LNCAP (cell line): ENCODE measurements at regions not wholly inside any gene's neighbourhood (a gene's known extent, or its start where the extent isn't known, plus 50 kb on each side); places are given as distances from the start of the nearest gene placed in this dataset.

Experiments
- TF ChIP-seq, protein P1 (sequence below): fragments of 450-650 bp; IDR thresholded peaks from 2 replicates; pipeline ENCODE4 v1.5.1; 2017; ENCODE audit warnings: mild to moderate bottlenecking

DNA sequence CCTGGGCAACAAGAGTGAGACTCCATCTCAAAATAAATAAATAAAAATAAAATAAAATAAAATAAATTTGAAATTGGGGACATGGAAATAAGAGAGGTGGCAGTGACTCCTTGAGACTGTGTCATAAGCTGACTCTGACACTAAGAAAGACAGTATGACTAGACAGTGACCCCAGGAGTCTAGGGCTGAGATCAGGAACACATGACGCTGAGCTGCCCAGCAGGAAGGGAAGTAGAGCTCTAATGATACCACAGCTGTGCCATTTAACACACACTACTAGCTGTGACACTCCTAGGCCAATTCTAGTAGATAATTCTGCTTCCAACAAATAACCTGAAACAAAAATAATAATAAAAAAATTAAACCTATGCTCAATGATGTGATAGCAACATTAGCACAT, 293.0 kb downstream of the SEC61B start:
- TF ChIP-seq, protein P1, sequence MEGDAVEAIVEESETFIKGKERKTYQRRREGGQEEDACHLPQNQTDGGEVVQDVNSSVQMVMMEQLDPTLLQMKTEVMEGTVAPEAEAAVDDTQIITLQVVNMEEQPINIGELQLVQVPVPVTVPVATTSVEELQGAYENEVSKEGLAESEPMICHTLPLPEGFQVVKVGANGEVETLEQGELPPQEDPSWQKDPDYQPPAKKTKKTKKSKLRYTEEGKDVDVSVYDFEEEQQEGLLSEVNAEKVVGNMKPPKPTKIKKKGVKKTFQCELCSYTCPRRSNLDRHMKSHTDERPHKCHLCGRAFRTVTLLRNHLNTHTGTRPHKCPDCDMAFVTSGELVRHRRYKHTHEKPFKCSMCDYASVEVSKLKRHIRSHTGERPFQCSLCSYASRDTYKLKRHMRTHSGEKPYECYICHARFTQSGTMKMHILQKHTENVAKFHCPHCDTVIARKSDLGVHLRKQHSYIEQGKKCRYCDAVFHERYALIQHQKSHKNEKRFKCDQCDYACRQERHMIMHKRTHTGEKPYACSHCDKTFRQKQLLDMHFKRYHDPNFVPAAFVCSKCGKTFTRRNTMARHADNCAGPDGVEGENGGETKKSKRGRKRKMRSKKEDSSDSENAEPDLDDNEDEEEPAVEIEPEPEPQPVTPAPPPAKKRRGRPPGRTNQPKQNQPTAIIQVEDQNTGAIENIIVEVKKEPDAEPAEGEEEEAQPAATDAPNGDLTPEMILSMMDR, result no peak

DNA sequence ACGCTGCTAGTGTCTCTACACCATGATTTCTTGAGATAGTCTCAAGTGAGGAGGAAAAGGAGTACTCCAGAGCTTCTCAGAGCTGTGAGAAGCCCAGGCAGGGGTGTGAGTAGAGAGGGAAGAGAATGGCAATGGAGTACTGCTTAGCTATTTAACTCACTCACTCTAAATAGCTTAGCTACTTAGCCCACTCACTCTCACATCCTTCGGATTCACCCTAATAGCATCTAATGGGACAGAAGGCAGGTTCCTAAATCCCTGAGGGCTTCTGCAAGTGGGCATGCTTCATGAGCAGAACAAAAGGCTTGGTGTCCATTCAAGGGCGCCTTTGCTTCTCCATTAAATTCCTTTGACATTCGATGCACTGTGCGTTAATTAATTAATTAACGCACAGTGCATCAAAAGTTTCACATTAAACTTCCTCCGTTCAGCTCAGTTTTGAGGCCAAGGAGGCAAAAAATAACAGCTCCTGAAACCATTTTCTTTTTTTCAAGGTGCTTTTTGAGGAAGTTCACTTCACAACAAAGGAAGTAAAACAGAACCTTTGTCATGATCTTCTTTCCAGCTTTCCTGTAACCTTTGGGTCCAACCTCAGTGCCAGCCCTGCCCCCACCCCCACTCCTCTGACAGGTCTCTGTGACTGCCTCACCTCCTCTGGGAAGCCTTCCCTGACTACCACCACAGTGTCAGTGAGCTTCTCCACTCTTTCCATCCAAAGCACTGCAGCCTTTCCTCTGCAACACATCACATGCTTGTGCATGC, 294.0 kb downstream of the SEC61B start:
- TF ChIP-seq, protein P1, result no peak

DNA sequence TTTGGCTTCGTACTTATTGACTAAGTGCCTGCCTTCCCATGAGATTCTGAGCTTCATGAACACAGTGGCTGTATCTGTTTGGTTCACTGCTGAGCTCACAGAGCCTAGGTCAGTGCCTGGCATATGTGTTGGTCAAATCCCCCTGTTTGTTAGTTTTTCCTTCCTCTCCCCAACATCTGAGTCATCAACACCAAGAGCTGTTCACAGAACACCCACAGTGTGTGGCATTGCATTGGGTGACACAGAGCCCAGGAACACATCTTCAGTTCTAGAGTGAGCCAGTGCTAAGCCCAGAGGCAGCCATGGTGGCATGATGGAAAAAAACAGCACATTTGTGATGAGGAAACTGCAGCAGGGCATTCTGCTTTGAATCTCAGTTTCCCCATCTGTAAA, 294.6 kb downstream of the SEC61B start:
- TF ChIP-seq, protein P1, result no peak

- TF ChIP-seq, protein P1, result no peak
Observed at GRCh38 chr9:99523838-99524237, 297.8 kb upstream of the NR4A3 start.

GRCh38 chr9:99531313-99531712, 290.4 kb upstream of the NR4A3 start:
- TF ChIP-seq, protein P1, result no peak

DNA sequence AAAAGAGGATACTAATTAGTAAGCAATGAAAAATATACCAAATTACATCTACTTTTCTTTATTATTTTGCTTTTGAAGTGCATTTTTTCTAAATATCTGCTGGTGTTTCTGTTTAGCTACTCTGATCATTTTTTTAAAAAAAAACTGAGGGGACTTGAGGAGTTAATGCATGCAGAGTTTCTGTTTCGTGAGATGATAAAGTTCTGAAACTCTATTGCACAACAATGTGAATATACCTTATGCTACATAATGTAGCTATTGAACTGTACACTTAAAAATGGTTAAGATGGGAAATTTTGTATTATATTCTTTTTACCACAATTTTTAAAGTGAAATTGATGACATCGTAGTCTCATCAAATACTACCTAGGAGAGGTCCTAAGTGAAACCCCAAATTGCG, 288.3 kb upstream of the NR4A3 start:
- TF ChIP-seq, protein P1, result no peak

- TF ChIP-seq, protein P1, result no peak
Observed at GRCh38 chr9:99537996-99538395, 283.7 kb upstream of the NR4A3 start.

GRCh38 chr9:99544526-99544925, 277.2 kb upstream of the NR4A3 start:
- TF ChIP-seq, protein P1, result no peak
